ENCODE measurements at regions not wholly inside any gene's neighbourhood (a gene's known extent, or its start where the extent isn't known, plus 50 kb on each side); places are given as distances from the start of the nearest gene placed in this dataset.

GRCh38 chr1:199724049-199724448 is 303.5 kb upstream of the NR5A2 start:
- TF ChIP-seq CTCF (IDR thresholded peaks at IDR 0.05; ENCODE audit: insufficient read depth, low read length, poor library complexity, severe bottlenecking) (no peak), EZH2phosphoT487 (conservative IDR thresholded peaks at IDR 0.05; ENCODE audit: low read length) (no peak)
